A549 (cell line): ENCODE measurements at regions not wholly inside any gene's neighbourhood (a gene's known extent, or its start where the extent isn't known, plus 50 kb on each side); places are given as distances from the start of the nearest gene placed in this dataset.

Source experiments
- ATAC-seq, 2 experiments: fragments of 200-7000 bp in 1 of 2; fragments of >200 bp in 1 of 2; cut with Nextera tagmentation in 1 of 2; cut with Tn5 transposase in 1 of 2; 3 replicates each; pipeline versions ENCODE4 v1.8.0 to v1.9.1; 2018 to 2020; ENCODE audit warnings: mild to moderate bottlenecking in 1 of 2, moderate library complexity in 1 of 2
- CTCF ChIA-PET: fragments of 300-600 bp; sonication (Branson Sonifier 250); formaldehyde crosslinking; extraction: SDS; loops from one replicate; lab custom pipeline; 2021; ENCODE audit warnings: antibody characterized with exemption, inconsistent platforms; lab: Yijun Ruan, JAX
- POLR2A ChIA-PET: fragments of 350-600 bp; formaldehyde crosslinking; extraction: SDS; loops from one replicate; lab custom pipeline; 2021; ENCODE audit warnings: antibody characterized with exemption, inconsistent platforms; lab: Yijun Ruan, JAX
- DNase-seq, 2 experiments: peaks; one replicate each; pipeline versions ENCODE4 v3.0.0 to v3.0.0-alpha.2; 2011 to 2016; ENCODE audit warnings: low read depth in 1 of 2, low spot score in 1 of 2
- FAIRE-seq: peaks from 2 replicates; lab custom pipeline; 2011; peaks lifted over from hg19 to GRCh38; lab: Jason Lieb, UNC
- H3K27ac ChIP-seq, 2 experiments: fragments of >200 bp; sonication (Bioruptor Twin); formaldehyde crosslinking; 3 replicates each; pipeline ENCODE4 v1.5.1; 2016 to 2017
- H3K4me1 ChIP-seq: fragments of >200 bp; sonication (Bioruptor Twin); formaldehyde crosslinking; 3 replicates; pipeline ENCODE4 v1.6.1; 2016
- H3K4me2 ChIP-seq: fragments of >200 bp; sonication (Bioruptor Twin); formaldehyde crosslinking; 3 replicates; pipeline ENCODE4 v1.6.1; 2016
- H3K4me3 ChIP-seq: fragments of >200 bp; sonication (Bioruptor Twin); formaldehyde crosslinking; 3 replicates; pipeline ENCODE4 v1.5.1; 2016
- H3K9me3 ChIP-seq: fragments of >200 bp; sonication (Bioruptor Twin); formaldehyde crosslinking; 3 replicates; pipeline ENCODE4 v1.6.1; 2016
- FOSL2 ChIP-seq, 2 experiments: fragments of 450-650 bp in 1 of 2; fragments of >200 bp in 1 of 2; sonication (Bioruptor Twin) in 1 of 2; formaldehyde crosslinking; IDR thresholded peaks; 2 replicates each; pipeline versions ENCODE4 v1.5.0 to v1.6.1; 2016 to 2020; ENCODE audit warnings: mild to moderate bottlenecking in 1 of 2, moderate library complexity in 1 of 2
- GATA3 ChIP-seq: IDR thresholded peaks from 2 replicates; pipeline ENCODE4 v1.6.1; 2012; ENCODE audit warnings: borderline replicate concordance
- HDAC2 ChIP-seq: fragments of 200-600 bp; sonication (generic); IDR thresholded peaks from 2 replicates; pipeline ENCODE4 v1.6.1; 2016
- HEYL ChIP-seq: fragments of 250-450 bp; sonication (Bioruptor Pico); IDR thresholded peaks from 2 replicates; pipeline ENCODE4 v1.8.0; 2021; ENCODE audit warnings: mild to moderate bottlenecking, moderate library complexity
- HOXA7 ChIP-seq: fragments of 250-450 bp; sonication (Bioruptor Pico); IDR thresholded peaks from 2 replicates; pipeline ENCODE4 v1.5.0; 2020; ENCODE audit warnings: mild to moderate bottlenecking, moderate library complexity
- HOXB5 ChIP-seq: fragments of 250-450 bp; sonication (Bioruptor Pico); IDR thresholded peaks from 2 replicates; pipeline ENCODE4 v1.5.0; 2020; ENCODE audit warnings: mild to moderate bottlenecking, moderate library complexity
- JUN ChIP-seq, 2 experiments: fragments of >200 bp; sonication (Bioruptor Twin); formaldehyde crosslinking; IDR thresholded peaks; 2 replicates in 1 of 2; 3 replicates in 1 of 2; pipeline ENCODE4 v1.6.1; 2016 to 2017
- JUNB ChIP-seq: fragments of >200 bp; sonication (Bioruptor Twin); formaldehyde crosslinking; IDR thresholded peaks from 2 replicates; pipeline ENCODE4 v1.6.1; 2016
- MAFK ChIP-seq: fragments of 450-650 bp; IDR thresholded peaks from 2 replicates; pipeline ENCODE4 v1.6.1; 2014; ENCODE audit not compliant: partially characterized antibody
- NFE2L2 ChIP-seq: fragments of 150-350 bp; conservative IDR thresholded peaks from 2 replicates; pipeline ENCODE4 v1.6.1; 2014; ENCODE audit warnings: low read length
- PHF8 ChIP-seq: fragments of 200-600 bp; sonication (generic); IDR thresholded peaks from 2 replicates; pipeline ENCODE4 v1.6.1; 2016; ENCODE audit warnings: low read depth, mild to moderate bottlenecking, antibody characterized with exemption, moderate library complexity, borderline replicate concordance
- POLR2A ChIP-seq: IDR thresholded peaks from 2 replicates; pipeline ENCODE4 v1.6.1; 2012; ENCODE audit warnings: mild to moderate bottlenecking, low read length
- POLR2AphosphoS2 ChIP-seq: conservative IDR thresholded peaks from 2 replicates; pipeline ENCODE4 v1.6.1; 2012; ENCODE audit warnings: low read length, improper control_type of control experiment, inconsistent platforms
- RAD21 ChIP-seq, 2 experiments: fragments of >200 bp in 1 of 2; sonication (Bioruptor Twin) in 1 of 2; formaldehyde crosslinking in 1 of 2; IDR thresholded peaks in 1 of 2; conservative IDR thresholded peaks in 1 of 2; 2 replicates in 1 of 2; 3 replicates in 1 of 2; pipeline ENCODE4 v1.6.1; 2012 to 2018; ENCODE audit warnings: inconsistent platforms in 1 of 2
- RCOR1 ChIP-seq: fragments of 150-350 bp; IDR thresholded peaks from 2 replicates; pipeline ENCODE4 v1.6.1; 2014; ENCODE audit warnings: antibody characterized with exemption, low read length, low read depth
- SMC3 ChIP-seq: fragments of >200 bp; sonication (Bioruptor Twin); formaldehyde crosslinking; IDR thresholded peaks from 3 replicates; pipeline ENCODE4 v1.6.1; 2018; ENCODE audit warnings: inconsistent platforms
- TFCP2L1 ChIP-seq: fragments of 250-450 bp; sonication (Bioruptor Pico); IDR thresholded peaks from 2 replicates; pipeline ENCODE4 v1.5.0; 2021; ENCODE audit warnings: mild to moderate bottlenecking
- TP53 ChIP-seq: fragments of 250-450 bp; sonication (Bioruptor Pico); IDR thresholded peaks from 2 replicates; pipeline ENCODE4 v1.5.0; 2021; ENCODE audit warnings: mild to moderate bottlenecking, moderate library complexity
- ZC3H11A ChIP-seq: fragments of 450-650 bp; IDR thresholded peaks from 2 replicates; pipeline ENCODE4 v1.6.1; 2014; ENCODE audit warnings: antibody characterized with exemption, mild to moderate bottlenecking
- WGBS: methylation state at CpG from one replicate; pipeline ENCODE4 v1.1.6; 2017; ENCODE audit errors: missing lambda C conversion rate; 5-methylcytosine and 5-hydroxymethylcytosine counted together
- TF ChIP-seq, protein P1 (sequence below): IDR thresholded peaks from 2 replicates; pipeline ENCODE4 v1.6.1; 2012; ENCODE audit warnings: low read depth, borderline replicate concordance
- TF ChIP-seq, protein P2 (sequence below): fragments of 250-450 bp; sonication (Bioruptor Pico); IDR thresholded peaks from 2 replicates; pipeline ENCODE4 v1.5.0; 2021; ENCODE audit warnings: mild to moderate bottlenecking, moderate library complexity, borderline replicate concordance
- TF ChIP-seq, protein P3 (sequence below): fragments of >200 bp; sonication (Bioruptor Twin); formaldehyde crosslinking; IDR thresholded peaks from 3 replicates; pipeline ENCODE4 v1.5.1; 2016
- TF ChIP-seq, protein P4 (sequence below): fragments of 200-600 bp; sonication (generic); IDR thresholded peaks from 2 replicates; pipeline ENCODE4 v1.6.1; 2016; ENCODE audit warnings: antibody characterized with exemption, mild to moderate bottlenecking, moderate library complexity
- TF ChIP-seq, protein P5 (sequence below): fragments of 450-650 bp; IDR thresholded peaks from 2 replicates; pipeline ENCODE4 v1.6.1; 2014; ENCODE audit warnings: antibody characterized with exemption
- TF ChIP-seq, protein P6 (sequence below): IDR thresholded peaks from 2 replicates; pipeline ENCODE4 v1.6.1; 2012
- TF ChIP-seq, protein P7 (sequence below): fragments of >200 bp; sonication (Bioruptor Twin); formaldehyde crosslinking; IDR thresholded peaks from 2 replicates; pipeline ENCODE4 v1.6.1; 2016

DNA sequence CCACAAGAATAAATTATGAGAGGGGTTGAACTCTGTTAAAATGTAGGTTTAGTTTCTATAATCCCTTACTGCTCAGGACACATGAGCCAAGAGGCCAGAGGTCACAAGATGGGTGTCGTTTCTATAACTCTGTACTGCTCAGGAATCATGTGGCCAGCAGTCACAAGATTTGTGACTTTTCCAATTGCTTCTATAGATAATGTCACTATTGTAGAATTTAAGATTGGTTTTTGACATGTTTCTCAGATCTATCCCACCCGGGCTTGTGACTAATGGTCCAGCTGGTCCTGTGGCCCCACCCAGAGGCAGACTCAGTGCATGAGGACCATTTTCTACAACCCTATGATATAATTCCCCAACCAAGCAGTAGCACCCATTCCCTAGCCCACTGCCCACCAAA lies 662.0 kb upstream of the KLF12 start:
- TF ChIP-seq FOSL2 (IDR thresholded peaks at IDR 0.05) (no peak), FOSL2 (CRISPR knock-in tag; IDR thresholded peaks at IDR 0.05) (no peak), JUN (IDR thresholded peaks at IDR 0.05) (no peak), RCOR1 (no peak), MAFK (no peak), SMC3 (no peak), GATA3 (no peak), HDAC2 (no peak), RAD21 (conservative IDR thresholded peaks at IDR 0.05 in 1 of 2, IDR thresholded peaks at IDR 0.05 in 1 of 2) (no peak), POLR2A (no peak), JUNB (no peak), TFCP2L1 (CRISPR knock-in tag) (no peak), POLR2AphosphoS2 (no peak), ZC3H11A (no peak)
- TF ChIP-seq, protein P1, sequence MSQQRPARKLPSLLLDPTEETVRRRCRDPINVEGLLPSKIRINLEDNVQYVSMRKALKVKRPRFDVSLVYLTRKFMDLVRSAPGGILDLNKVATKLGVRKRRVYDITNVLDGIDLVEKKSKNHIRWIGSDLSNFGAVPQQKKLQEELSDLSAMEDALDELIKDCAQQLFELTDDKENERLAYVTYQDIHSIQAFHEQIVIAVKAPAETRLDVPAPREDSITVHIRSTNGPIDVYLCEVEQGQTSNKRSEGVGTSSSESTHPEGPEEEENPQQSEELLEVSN, result no peak
- TF ChIP-seq, protein P2, sequence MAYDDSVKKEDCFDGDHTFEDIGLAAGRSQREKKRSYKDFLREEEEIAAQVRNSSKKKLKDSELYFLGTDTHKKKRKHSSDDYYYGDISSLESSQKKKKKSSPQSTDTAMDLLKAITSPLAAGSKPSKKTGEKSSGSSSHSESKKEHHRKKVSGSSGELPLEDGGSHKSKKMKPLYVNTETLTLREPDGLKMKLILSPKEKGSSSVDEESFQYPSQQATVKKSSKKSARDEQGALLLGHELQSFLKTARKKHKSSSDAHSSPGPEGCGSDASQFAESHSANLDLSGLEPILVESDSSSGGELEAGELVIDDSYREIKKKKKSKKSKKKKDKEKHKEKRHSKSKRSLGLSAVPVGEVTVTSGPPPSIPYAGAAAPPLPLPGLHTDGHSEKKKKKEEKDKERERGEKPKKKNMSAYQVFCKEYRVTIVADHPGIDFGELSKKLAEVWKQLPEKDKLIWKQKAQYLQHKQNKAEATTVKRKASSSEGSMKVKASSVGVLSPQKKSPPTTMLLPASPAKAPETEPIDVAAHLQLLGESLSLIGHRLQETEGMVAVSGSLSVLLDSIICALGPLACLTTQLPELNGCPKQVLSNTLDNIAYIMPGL (CRISPR knock-in tag), result no peak
- TF ChIP-seq, protein P3, sequence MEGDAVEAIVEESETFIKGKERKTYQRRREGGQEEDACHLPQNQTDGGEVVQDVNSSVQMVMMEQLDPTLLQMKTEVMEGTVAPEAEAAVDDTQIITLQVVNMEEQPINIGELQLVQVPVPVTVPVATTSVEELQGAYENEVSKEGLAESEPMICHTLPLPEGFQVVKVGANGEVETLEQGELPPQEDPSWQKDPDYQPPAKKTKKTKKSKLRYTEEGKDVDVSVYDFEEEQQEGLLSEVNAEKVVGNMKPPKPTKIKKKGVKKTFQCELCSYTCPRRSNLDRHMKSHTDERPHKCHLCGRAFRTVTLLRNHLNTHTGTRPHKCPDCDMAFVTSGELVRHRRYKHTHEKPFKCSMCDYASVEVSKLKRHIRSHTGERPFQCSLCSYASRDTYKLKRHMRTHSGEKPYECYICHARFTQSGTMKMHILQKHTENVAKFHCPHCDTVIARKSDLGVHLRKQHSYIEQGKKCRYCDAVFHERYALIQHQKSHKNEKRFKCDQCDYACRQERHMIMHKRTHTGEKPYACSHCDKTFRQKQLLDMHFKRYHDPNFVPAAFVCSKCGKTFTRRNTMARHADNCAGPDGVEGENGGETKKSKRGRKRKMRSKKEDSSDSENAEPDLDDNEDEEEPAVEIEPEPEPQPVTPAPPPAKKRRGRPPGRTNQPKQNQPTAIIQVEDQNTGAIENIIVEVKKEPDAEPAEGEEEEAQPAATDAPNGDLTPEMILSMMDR, result no peak
- TF ChIP-seq, all 56 proteins: peak for 0
- POLR2A ChIA-PET, result no interaction called here
- CTCF ChIA-PET, result no interaction called here
- no peak overlapping the region for H3K4me3 ChIP-seq
- ATAC-seq (no peak), DNase-seq (no peak), FAIRE-seq (no peak)
- 61% methylated on average over 2 of the region's 2 CpGs for WGBS
- no peaks in the 10 kb centered on the region for H3K9me3 ChIP-seq
- no peak overlapping the region for H3K27ac ChIP-seq
- no peaks in the 10 kb centered on the region for H3K4me1 ChIP-seq
- H3K4me2 ChIP-seq, result no peak overlapping the region

DNA sequence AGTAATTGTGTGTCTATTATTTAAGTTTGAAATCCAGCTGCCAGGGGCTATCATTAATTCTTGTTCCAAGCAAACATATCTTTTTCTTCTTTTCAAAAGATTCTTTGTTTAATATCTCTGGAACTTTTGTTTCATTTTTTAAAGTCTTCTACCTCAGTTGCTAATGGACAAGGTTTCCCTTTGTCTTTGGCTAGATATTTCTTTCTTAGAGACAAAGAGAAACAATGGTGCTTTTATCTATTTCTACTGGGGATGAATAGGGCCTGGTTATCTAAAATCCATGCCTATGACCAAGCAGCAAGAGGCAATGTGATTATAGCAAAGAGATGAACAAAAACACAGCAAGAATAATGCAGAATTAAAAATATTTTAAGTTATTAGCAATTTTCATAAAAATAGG lies 661.3 kb upstream of the KLF12 start:
- DNase-seq (no peak), ATAC-seq (no peak), FAIRE-seq (no peak)
- CTCF ChIA-PET, result no interaction called here
- Histone ChIP-seq H3K4me1 (no peaks in the 10 kb centered on the region), H3K4me2 (no peak overlapping the region), H3K27ac (no peak overlapping the region), H3K9me3 (no peaks in the 10 kb centered on the region), H3K4me3 (no peak overlapping the region)
- POLR2A ChIA-PET, result no interaction called here
- no peak for TF ChIP-seq HOXA7 (CRISPR knock-in tag)
- no peak for TF ChIP-seq HOXB5 (CRISPR knock-in tag)
- TF ChIP-seq GATA3, result no peak

DNA sequence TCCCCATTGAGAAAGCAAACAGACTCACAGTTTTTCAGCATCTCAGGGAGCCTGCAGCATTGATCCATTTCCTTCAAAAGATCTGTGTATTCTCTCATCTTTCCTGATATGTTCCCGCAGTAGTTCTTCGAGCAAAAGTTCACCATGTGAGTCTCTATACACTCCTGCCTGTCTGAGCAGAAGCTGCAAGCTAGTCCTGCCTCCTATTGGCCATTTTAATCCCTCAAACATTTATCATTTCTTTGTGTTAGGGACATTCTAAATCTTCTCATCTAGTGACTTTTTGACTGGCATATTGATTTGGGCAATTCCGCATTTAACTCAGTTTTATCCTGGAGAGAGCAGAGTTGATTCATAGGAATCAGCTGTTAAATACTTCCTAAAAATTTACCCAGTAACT lies 660.4 kb upstream of the KLF12 start:
- Histone ChIP-seq H3K9me3 (no peaks in the 10 kb centered on the region), H3K4me1 (no peaks in the 10 kb centered on the region), H3K4me2 (no peak overlapping the region), H3K27ac (no peak overlapping the region), H3K4me3 (no peak overlapping the region)
- FAIRE-seq, result no peak
- POLR2A ChIA-PET, result no interaction called here
- 61% methylated on average over 3 of the region's 3 CpGs for WGBS
- no peak for DNase-seq
- CTCF ChIA-PET, result no interaction called here
- no peak for ATAC-seq
- TF ChIP-seq NFE2L2 (no peak), TP53 (CRISPR knock-in tag) (no peak), TFCP2L1 (CRISPR knock-in tag) (no peak), HEYL (CRISPR knock-in tag) (no peak), PHF8 (no peak), MAFK (no peak), GATA3 (no peak)
- TF ChIP-seq, protein P4, sequence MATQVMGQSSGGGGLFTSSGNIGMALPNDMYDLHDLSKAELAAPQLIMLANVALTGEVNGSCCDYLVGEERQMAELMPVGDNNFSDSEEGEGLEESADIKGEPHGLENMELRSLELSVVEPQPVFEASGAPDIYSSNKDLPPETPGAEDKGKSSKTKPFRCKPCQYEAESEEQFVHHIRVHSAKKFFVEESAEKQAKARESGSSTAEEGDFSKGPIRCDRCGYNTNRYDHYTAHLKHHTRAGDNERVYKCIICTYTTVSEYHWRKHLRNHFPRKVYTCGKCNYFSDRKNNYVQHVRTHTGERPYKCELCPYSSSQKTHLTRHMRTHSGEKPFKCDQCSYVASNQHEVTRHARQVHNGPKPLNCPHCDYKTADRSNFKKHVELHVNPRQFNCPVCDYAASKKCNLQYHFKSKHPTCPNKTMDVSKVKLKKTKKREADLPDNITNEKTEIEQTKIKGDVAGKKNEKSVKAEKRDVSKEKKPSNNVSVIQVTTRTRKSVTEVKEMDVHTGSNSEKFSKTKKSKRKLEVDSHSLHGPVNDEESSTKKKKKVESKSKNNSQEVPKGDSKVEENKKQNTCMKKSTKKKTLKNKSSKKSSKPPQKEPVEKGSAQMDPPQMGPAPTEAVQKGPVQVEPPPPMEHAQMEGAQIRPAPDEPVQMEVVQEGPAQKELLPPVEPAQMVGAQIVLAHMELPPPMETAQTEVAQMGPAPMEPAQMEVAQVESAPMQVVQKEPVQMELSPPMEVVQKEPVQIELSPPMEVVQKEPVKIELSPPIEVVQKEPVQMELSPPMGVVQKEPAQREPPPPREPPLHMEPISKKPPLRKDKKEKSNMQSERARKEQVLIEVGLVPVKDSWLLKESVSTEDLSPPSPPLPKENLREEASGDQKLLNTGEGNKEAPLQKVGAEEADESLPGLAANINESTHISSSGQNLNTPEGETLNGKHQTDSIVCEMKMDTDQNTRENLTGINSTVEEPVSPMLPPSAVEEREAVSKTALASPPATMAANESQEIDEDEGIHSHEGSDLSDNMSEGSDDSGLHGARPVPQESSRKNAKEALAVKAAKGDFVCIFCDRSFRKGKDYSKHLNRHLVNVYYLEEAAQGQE, result no peak
- TF ChIP-seq, protein P5, sequence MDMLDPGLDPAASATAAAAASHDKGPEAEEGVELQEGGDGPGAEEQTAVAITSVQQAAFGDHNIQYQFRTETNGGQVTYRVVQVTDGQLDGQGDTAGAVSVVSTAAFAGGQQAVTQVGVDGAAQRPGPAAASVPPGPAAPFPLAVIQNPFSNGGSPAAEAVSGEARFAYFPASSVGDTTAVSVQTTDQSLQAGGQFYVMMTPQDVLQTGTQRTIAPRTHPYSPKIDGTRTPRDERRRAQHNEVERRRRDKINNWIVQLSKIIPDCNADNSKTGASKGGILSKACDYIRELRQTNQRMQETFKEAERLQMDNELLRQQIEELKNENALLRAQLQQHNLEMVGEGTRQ, result no peak
- TF ChIP-seq, protein P6, sequence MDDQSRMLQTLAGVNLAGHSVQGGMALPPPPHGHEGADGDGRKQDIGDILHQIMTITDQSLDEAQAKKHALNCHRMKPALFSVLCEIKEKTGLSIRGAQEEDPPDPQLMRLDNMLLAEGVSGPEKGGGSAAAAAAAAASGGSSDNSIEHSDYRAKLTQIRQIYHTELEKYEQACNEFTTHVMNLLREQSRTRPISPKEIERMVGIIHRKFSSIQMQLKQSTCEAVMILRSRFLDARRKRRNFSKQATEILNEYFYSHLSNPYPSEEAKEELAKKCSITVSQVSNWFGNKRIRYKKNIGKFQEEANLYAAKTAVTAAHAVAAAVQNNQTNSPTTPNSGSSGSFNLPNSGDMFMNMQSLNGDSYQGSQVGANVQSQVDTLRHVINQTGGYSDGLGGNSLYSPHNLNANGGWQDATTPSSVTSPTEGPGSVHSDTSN, result no peak
- TF ChIP-seq, protein P7, sequence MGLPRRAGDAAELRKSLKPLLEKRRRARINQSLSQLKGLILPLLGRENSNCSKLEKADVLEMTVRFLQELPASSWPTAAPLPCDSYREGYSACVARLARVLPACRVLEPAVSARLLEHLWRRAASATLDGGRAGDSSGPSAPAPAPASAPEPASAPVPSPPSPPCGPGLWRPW, result no peak
